Loucy (cell line): ENCODE measurements at regions not wholly inside any gene's neighbourhood (a gene's known extent, or its start where the extent isn't known, plus 50 kb on each side); places are given as distances from the start of the nearest gene placed in this dataset.

Experiments used
- H2AFZ ChIP-seq: fragments of 200-600 bp; sonication (generic); 2 replicates; pipeline ENCODE4 v1.6.0; 2016; ENCODE audit warnings: antibody characterized with exemption, mild to moderate bottlenecking, low read length, moderate library complexity
- H3F3A ChIP-seq: fragments of 200-600 bp; 2 replicates; pipeline ENCODE4 v1.6.0; 2016; ENCODE audit warnings: antibody characterized with exemption, low read depth, mild to moderate bottlenecking
- H3K27me3 ChIP-seq: fragments of 200-600 bp; sonication (generic); 2 replicates; pipeline ENCODE4 v1.6.1; 2014; ENCODE audit warnings: low read length, mild to moderate bottlenecking; ENCODE audit not compliant: insufficient read depth, poor library complexity, severe bottlenecking
- H3K36me3 ChIP-seq: fragments of 200-600 bp; sonication (generic); 2 replicates; pipeline ENCODE4 v1.6.1; 2016; ENCODE audit warnings: low read length; ENCODE audit not compliant: insufficient read depth
- H3K4me1 ChIP-seq: fragments of 200-600 bp; sonication (generic); 2 replicates; pipeline ENCODE4 v1.5.1; 2014; ENCODE audit warnings: low read length, mild to moderate bottlenecking; ENCODE audit not compliant: insufficient read depth, poor library complexity, severe bottlenecking
- H3K4me2 ChIP-seq: fragments of 200-600 bp; sonication (generic); 2 replicates; pipeline ENCODE4 v1.6.0; 2014; ENCODE audit warnings: antibody characterized with exemption, low read length, low read depth, mild to moderate bottlenecking; ENCODE audit not compliant: poor library complexity, severe bottlenecking
- H3K4me3 ChIP-seq: fragments of 200-600 bp; sonication (generic); 2 replicates; pipeline ENCODE4 v1.5.1; 2014; ENCODE audit warnings: low read length, mild to moderate bottlenecking, mixed read lengths; ENCODE audit not compliant: poor library complexity, severe bottlenecking
- H3K79me2 ChIP-seq: fragments of 200-600 bp; sonication (generic); 2 replicates; pipeline ENCODE4 v1.6.1; 2014; ENCODE audit warnings: low read length; ENCODE audit not compliant: insufficient read depth
- H3K9ac ChIP-seq: fragments of 200-600 bp; sonication (generic); 2 replicates; pipeline ENCODE4 v1.6.0; 2014; ENCODE audit warnings: mild to moderate bottlenecking, low read depth, low read length, moderate library complexity; ENCODE audit not compliant: poor library complexity, severe bottlenecking
- H3K9me2 ChIP-seq: fragments of 200-600 bp; sonication (generic); replicated peaks from 2 replicates; pipeline ENCODE4 v1.6.1; 2016; ENCODE audit warnings: low read depth, low read length, mixed read lengths
- H3K9me3 ChIP-seq: fragments of 200-600 bp; sonication (generic); 2 replicates; pipeline ENCODE4 v1.6.1; 2014; ENCODE audit warnings: mild to moderate bottlenecking, antibody characterized with exemption, low read length, low read depth; ENCODE audit not compliant: insufficient read depth
- H4K20me1 ChIP-seq: fragments of 200-600 bp; sonication (generic); 2 replicates; pipeline ENCODE4 v1.6.0; 2014; ENCODE audit warnings: antibody characterized with exemption, low read length, mild to moderate bottlenecking; ENCODE audit not compliant: insufficient read depth, poor library complexity, severe bottlenecking
- EZH2phosphoT487 ChIP-seq: fragments of 200-600 bp; IDR thresholded peaks from 2 replicates; pipeline ENCODE4 v1.6.1; 2018; ENCODE audit warnings: antibody characterized with exemption, mild to moderate bottlenecking, moderate library complexity, borderline replicate concordance
- TF ChIP-seq, protein P1 (sequence below): fragments of 200-600 bp; sonication (generic); conservative IDR thresholded peaks from 2 replicates; pipeline ENCODE4 v1.5.1; 2014; ENCODE audit warnings: mild to moderate bottlenecking, antibody characterized with exemption, low read length

DNA sequence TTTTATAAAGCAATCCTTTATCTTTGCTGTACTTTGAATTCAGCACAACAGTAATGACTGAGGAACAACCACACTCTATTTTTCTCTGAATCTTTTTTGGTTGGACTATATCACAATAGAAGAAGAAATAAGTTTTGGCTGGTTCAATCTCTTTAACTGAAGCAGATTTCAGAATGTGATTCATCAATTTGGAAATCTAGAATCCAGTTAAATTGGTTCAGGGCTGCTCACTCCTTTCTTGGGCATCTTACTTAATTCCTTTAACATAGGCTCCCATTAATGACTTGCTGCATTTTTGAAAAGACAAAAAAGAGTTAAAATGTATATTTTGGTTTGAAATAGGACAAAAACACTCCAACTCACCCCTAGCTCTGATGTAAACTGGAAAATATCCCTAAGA, 688.3 kb upstream of the NECTIN3 start:
- Histone ChIP-seq H3K79me2 (no peaks in the 10 kb centered on the region), H3F3A (no peaks in the 10 kb centered on the region), H3K4me1 (peaks cover 4% of the 10 kb centered on the region), H2AFZ (no peak overlapping the region), H3K27me3 (no peaks in the 10 kb centered on the region), H3K9ac (no peak overlapping the region), H3K4me2 (no peak overlapping the region), H4K20me1 (no peaks in the 10 kb centered on the region), H3K4me3 (no peak overlapping the region), H3K36me3 (no peaks in the 10 kb centered on the region), H3K9me2 (no peaks in the 10 kb centered on the region), H3K9me3 (no peaks in the 10 kb centered on the region)
- TF ChIP-seq EZH2phosphoT487 = no peak
- TF ChIP-seq, protein P1, sequence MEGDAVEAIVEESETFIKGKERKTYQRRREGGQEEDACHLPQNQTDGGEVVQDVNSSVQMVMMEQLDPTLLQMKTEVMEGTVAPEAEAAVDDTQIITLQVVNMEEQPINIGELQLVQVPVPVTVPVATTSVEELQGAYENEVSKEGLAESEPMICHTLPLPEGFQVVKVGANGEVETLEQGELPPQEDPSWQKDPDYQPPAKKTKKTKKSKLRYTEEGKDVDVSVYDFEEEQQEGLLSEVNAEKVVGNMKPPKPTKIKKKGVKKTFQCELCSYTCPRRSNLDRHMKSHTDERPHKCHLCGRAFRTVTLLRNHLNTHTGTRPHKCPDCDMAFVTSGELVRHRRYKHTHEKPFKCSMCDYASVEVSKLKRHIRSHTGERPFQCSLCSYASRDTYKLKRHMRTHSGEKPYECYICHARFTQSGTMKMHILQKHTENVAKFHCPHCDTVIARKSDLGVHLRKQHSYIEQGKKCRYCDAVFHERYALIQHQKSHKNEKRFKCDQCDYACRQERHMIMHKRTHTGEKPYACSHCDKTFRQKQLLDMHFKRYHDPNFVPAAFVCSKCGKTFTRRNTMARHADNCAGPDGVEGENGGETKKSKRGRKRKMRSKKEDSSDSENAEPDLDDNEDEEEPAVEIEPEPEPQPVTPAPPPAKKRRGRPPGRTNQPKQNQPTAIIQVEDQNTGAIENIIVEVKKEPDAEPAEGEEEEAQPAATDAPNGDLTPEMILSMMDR = no peak

DNA sequence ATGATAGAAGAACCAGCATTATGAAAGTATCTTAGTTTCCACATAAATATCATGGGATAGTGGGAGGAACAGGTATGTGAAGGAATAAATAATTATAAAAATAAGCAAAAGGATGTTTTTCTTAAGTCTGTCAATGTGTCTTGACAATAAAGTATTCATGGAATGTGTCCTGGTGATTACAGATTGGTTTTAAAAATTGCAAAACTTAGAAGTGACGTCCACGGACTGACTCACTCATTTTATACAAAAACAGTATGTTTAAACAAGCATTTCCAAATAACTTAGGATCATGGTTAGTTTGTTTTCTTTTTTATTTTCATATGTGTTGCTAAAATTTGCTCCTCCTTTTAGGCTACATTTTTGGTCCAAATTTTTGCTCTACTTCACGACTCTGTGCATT, 687.0 kb upstream of the NECTIN3 start:
- Histone ChIP-seq H3K9me2 (no peaks in the 10 kb centered on the region), H4K20me1 (no peaks in the 10 kb centered on the region), H3K36me3 (no peaks in the 10 kb centered on the region), H2AFZ (no peak overlapping the region), H3K4me1 (peaks cover 8% of the 10 kb centered on the region), H3K27me3 (no peaks in the 10 kb centered on the region), H3K4me3 (no peak overlapping the region), H3K9ac (no peak overlapping the region), H3F3A (no peaks in the 10 kb centered on the region), H3K9me3 (no peaks in the 10 kb centered on the region), H3K4me2 (no peak overlapping the region), H3K79me2 (no peaks in the 10 kb centered on the region)
- TF ChIP-seq, protein P1 = no peak
- no peak for TF ChIP-seq EZH2phosphoT487

DNA sequence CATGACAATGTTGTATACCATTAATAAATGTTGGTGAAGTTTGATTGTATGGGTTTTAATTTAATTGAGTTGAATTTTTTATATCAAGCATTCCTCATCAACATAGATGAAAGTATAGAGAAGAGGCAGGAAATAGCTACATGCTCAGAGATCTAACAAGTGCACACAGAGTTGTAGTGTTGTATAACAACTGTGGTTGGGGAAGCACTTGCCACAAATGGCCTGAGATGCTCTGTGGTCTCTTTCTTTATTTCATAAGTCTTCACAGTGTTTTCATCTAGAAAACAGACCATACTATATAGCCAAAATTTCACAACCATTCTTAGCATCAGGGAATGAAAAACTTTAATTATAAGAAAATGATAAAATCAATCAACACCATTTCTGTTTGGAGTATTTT, 682.6 kb upstream of the NECTIN3 start:
- TF ChIP-seq EZH2phosphoT487 = no peak
- TF ChIP-seq, protein P1 = no peak
- Histone ChIP-seq H3K4me2 (no peak overlapping the region), H3K79me2 (no peaks in the 10 kb centered on the region), H3K9me3 (no peaks in the 10 kb centered on the region), H3K27me3 (no peaks in the 10 kb centered on the region), H3K9ac (no peak overlapping the region), H4K20me1 (no peaks in the 10 kb centered on the region), H3K4me1 (peaks cover 5% of the 10 kb centered on the region), H3K4me3 (no peak overlapping the region), H2AFZ (no peak overlapping the region), H3K36me3 (no peaks in the 10 kb centered on the region), H3F3A (no peaks in the 10 kb centered on the region), H3K9me2 (no peaks in the 10 kb centered on the region)
